GM12878 (cell line): ENCODE measurements at regions not wholly inside any gene's neighbourhood (a gene's known extent, or its start where the extent isn't known, plus 50 kb on each side); places are given as distances from the start of the nearest gene placed in this dataset.

Experiments
- ATAC-seq: fragments of 200-7000 bp; cut with Tn5 transposase; 3 replicates; pipeline ENCODE4 v1.9.1; 2020; ENCODE audit warnings: mild to moderate bottlenecking, moderate library complexity
- BruUV-seq: library from RNA; stranded (reverse); fragments of 400-500 nt; replicated peaks from 2 replicates; lab custom pipeline; 2021; lab: Mats Ljungman, UMichigan
- CTCF ChIA-PET: fragments of 300-600 bp; sonication (Branson Sonifier 250); formaldehyde crosslinking; extraction: SDS; loops from one replicate; lab custom pipeline; 2021; ENCODE audit warnings: inconsistent platforms; lab: Yijun Ruan, JAX
- POLR2A ChIA-PET: fragments of 350-600 bp; formaldehyde crosslinking; extraction: SDS; loops from one replicate; lab custom pipeline; 2021; ENCODE audit warnings: inconsistent platforms; lab: Charles Lee
- RAD21 ChIA-PET: fragments of 300-600 bp; sonication (Branson Sonifier 250); formaldehyde crosslinking; loops from one replicate; lab custom pipeline; 2023; ENCODE audit warnings: antibody characterized with exemption; ENCODE audit not compliant: unreplicated experiment; lab: Charles Lee
- SMC1A ChIA-PET: fragments of 300-600 bp; sonication (Branson Sonifier 250); formaldehyde crosslinking; loops from one replicate; lab custom pipeline; 2023; ENCODE audit not compliant: unreplicated experiment, uncharacterized antibody; lab: Charles Lee
- DNase-seq: peaks from one replicate; pipeline ENCODE4 v3.0.0-alpha.2; 2011; ENCODE audit warnings: low read depth, low spot score
- FAIRE-seq: peaks from 3 replicates; lab custom pipeline; 2011; peaks lifted over from hg19 to GRCh38; lab: Jason Lieb, UNC
- H2AFZ ChIP-seq: 2 replicates; pipeline ENCODE4 v1.6.0; 2011; ENCODE audit warnings: low read depth, low read length, control low read depth; ENCODE audit not compliant: control insufficient read depth
- H3K27ac ChIP-seq: 2 replicates; pipeline ENCODE4 v1.5.1; 2011; ENCODE audit warnings: control low read depth; ENCODE audit not compliant: control insufficient read depth, insufficient read depth
- H3K27me3 ChIP-seq, 2 experiments: replicated peaks in 1 of 2; 2 replicates each; pipeline versions ENCODE4 v1.6.0 to v1.6.1; 2011; ENCODE audit warnings: low read length in 1 of 2; ENCODE audit not compliant: control insufficient read depth in 2 of 2, insufficient read depth in 2 of 2
- H3K36me3 ChIP-seq, 2 experiments: 2 replicates each; pipeline ENCODE4 v1.5.1; 2011; ENCODE audit warnings: low read length in 1 of 2; ENCODE audit not compliant: control insufficient read depth in 2 of 2, insufficient read depth in 2 of 2
- H3K4me1 ChIP-seq: 2 replicates; pipeline ENCODE4 v1.6.1; 2011; ENCODE audit warnings: mild to moderate bottlenecking, low read length, moderate library complexity, mixed read lengths; ENCODE audit not compliant: control insufficient read depth, insufficient read depth
- H3K4me2 ChIP-seq: 2 replicates; pipeline ENCODE4 v1.6.0; 2011; ENCODE audit warnings: control low read depth; ENCODE audit not compliant: control insufficient read depth, insufficient read depth
- H3K4me3 ChIP-seq: fragments of 200-600 bp; sonication (generic); 2 replicates; pipeline ENCODE4 v1.5.1; 2016
- H3K79me2 ChIP-seq: 2 replicates; pipeline ENCODE4 v1.6.0; 2011; ENCODE audit warnings: low read length; ENCODE audit not compliant: control insufficient read depth, insufficient read depth
- H3K9ac ChIP-seq: 2 replicates; pipeline ENCODE4 v1.8.0; 2011; ENCODE audit warnings: low read length, control low read depth, mixed read lengths; ENCODE audit not compliant: control insufficient read depth, insufficient read depth
- H3K9me3 ChIP-seq: replicated peaks from 3 replicates; pipeline ENCODE4 v1.5.1; 2011; ENCODE audit warnings: mild to moderate bottlenecking, low read length; ENCODE audit not compliant: control insufficient read depth, insufficient read depth
- H4K20me1 ChIP-seq: 2 replicates; pipeline ENCODE4 v1.6.0; 2011; ENCODE audit not compliant: control insufficient read depth, insufficient read depth
- ASH2L ChIP-seq: fragments of 300-600, 200-600 bp; sonication (generic); IDR thresholded peaks from 2 replicates; pipeline ENCODE4 v1.6.1; 2017; ENCODE audit warnings: low read depth, mild to moderate bottlenecking, borderline replicate concordance
- CREM ChIP-seq: IDR thresholded peaks from 2 replicates; pipeline ENCODE4 v1.6.1; 2014; ENCODE audit warnings: antibody characterized with exemption, low read depth
- FOXK2 ChIP-seq: fragments of 450-650 bp; IDR thresholded peaks from 2 replicates; pipeline ENCODE4 v1.6.1; 2017; ENCODE audit warnings: mild to moderate bottlenecking, moderate library complexity
- GATAD2B ChIP-seq: fragments of 450-650 bp; conservative IDR thresholded peaks from 2 replicates; pipeline ENCODE4 v1.6.1; 2017; ENCODE audit warnings: low read depth, mild to moderate bottlenecking, moderate library complexity
- KLF5 ChIP-seq: fragments of 450-650 bp; IDR thresholded peaks from 2 replicates; pipeline ENCODE4 v1.6.1; 2014; ENCODE audit warnings: mild to moderate bottlenecking; ENCODE audit not compliant: partially characterized antibody
- PAX5 ChIP-seq: IDR thresholded peaks from 2 replicates; pipeline ENCODE4 v1.6.1; 2011; ENCODE audit warnings: low read depth, low read length, borderline replicate concordance
- SMC3 ChIP-seq: IDR thresholded peaks from 2 replicates; pipeline ENCODE4 v1.6.1; 2011; ENCODE audit warnings: low read length, improper control_type of control experiment, borderline replicate concordance
- SREBF2 ChIP-seq: IDR thresholded peaks from 2 replicates; pipeline ENCODE4 v1.6.1; 2012; ENCODE audit warnings: mild to moderate bottlenecking, low read length
- TARDBP ChIP-seq: IDR thresholded peaks from 2 replicates; pipeline ENCODE4 v1.6.1; 2016; ENCODE audit warnings: borderline replicate concordance
- YY1 ChIP-seq: IDR thresholded peaks from 2 replicates; pipeline ENCODE4 v1.6.1; 2011; ENCODE audit warnings: low read depth, mild to moderate bottlenecking, low read length
- ZBED1 ChIP-seq: IDR thresholded peaks from 2 replicates; pipeline ENCODE4 v1.6.1; 2016; ENCODE audit warnings: borderline replicate concordance
- ZSCAN29 ChIP-seq: fragments of 450-650 bp; IDR thresholded peaks from 2 replicates; pipeline ENCODE4 v1.6.1; 2017; ENCODE audit warnings: mild to moderate bottlenecking, moderate library complexity
- WGBS: methylation state at CpG from one replicate; pipeline ENCODE4 v1.1.6; 2016; ENCODE audit warnings: low lambda C conversion rate; ENCODE audit not compliant: insufficient replicate concordance, insufficient coverage; ENCODE audit errors: missing lambda C conversion rate; 5-methylcytosine and 5-hydroxymethylcytosine counted together
- in situ Hi-C: fragments of 300-500 bp; cut with MboI; formaldehyde crosslinking; loops from 9 replicates; pipeline ENCODE4 v1.14.3; 2018; ENCODE audit warnings: mixed read lengths
- intact Hi-C: fragments of 100-400 bp; cut with micrococcal nuclease; formaldehyde crosslinking; loops from one replicate; pipeline ENCODE4 v1.14.2; 2022; ENCODE audit not compliant: unreplicated experiment
- TF ChIP-seq, protein P1 (sequence below): fragments of 450-650 bp; IDR thresholded peaks from 2 replicates; pipeline ENCODE4 v1.6.1; 2017; ENCODE audit warnings: borderline replicate concordance
- TF ChIP-seq, protein P2 (sequence below): fragments of 450-650 bp; formaldehyde crosslinking; IDR thresholded peaks from 2 replicates; pipeline ENCODE4 v1.5.0; 2022; ENCODE audit warnings: mild to moderate bottlenecking, missing genetic modification characterization

- TF ChIP-seq, protein P1, sequence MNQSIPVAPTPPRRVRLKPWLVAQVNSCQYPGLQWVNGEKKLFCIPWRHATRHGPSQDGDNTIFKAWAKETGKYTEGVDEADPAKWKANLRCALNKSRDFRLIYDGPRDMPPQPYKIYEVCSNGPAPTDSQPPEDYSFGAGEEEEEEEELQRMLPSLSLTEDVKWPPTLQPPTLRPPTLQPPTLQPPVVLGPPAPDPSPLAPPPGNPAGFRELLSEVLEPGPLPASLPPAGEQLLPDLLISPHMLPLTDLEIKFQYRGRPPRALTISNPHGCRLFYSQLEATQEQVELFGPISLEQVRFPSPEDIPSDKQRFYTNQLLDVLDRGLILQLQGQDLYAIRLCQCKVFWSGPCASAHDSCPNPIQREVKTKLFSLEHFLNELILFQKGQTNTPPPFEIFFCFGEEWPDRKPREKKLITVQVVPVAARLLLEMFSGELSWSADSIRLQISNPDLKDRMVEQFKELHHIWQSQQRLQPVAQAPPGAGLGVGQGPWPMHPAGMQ = no peak
- TF ChIP-seq YY1 = no peak
- no peak for TF ChIP-seq FOXK2
- TF ChIP-seq, all 136 proteins: peak for 0
These were observed 732.9 kb upstream of the TBX3 start (continued) for GRCh38 chr12:115416869-115417268.

GRCh38 chr12:115413626-115414025, 729.7 kb upstream of the TBX3 start:
- WGBS = 41% methylated on average over 3 of the region's 3 CpGs
- H3K9ac ChIP-seq = no peak overlapping the region
- ATAC-seq = no peak
- H3K79me2 ChIP-seq = no peaks in the 10 kb centered on the region
- no peak overlapping the region for H3K4me2 ChIP-seq
- no peak overlapping the region for H2AFZ ChIP-seq
- no peak overlapping the region for H3K27ac ChIP-seq
- ChIA-PET RAD21 (no interaction called here), SMC1A (no interaction called here), POLR2A (no interaction called here), CTCF (no interaction called here)
- no TSS peak for BruUV-seq
- no peaks in the 10 kb centered on the region for H3K4me1 ChIP-seq
- H3K4me3 ChIP-seq = no peak overlapping the region
- no peaks in the 10 kb centered on the region for H3K36me3 ChIP-seq
- in situ Hi-C loops (no loop called here), intact Hi-C loops (no loop called here)
- no peaks in the 10 kb centered on the region for H3K27me3 ChIP-seq
- no peaks in the 10 kb centered on the region for H3K9me3 ChIP-seq
- H4K20me1 ChIP-seq = no peaks in the 10 kb centered on the region
- no peak for FAIRE-seq
- no peak for DNase-seq
- TF ChIP-seq SMC3 = no peak

DNA sequence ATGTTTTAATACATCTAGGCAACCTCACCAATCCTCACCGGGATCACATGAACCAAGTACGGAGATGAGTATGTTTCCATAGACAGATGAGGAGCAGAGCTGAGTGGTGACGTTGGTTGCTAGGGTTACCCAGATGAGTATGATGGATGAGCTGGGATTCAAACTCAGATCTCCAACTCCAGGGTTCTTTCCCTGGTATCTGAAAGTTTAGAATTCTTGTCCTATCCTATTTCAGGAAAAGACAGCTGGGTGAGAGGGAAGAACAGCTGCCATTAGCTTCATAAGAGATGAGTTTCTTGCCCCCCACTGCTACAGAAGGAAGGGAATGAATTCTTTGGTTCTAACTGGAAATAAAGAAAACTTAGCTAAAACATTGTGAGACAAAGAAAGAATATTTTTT, 728.9 kb upstream of the TBX3 start:
- ChIA-PET CTCF (no interaction called here), POLR2A (no interaction called here), RAD21 (no interaction called here), SMC1A (no interaction called here)
- Histone ChIP-seq H3K4me3 (no peak overlapping the region), H3K36me3 (no peaks in the 10 kb centered on the region), H3K9me3 (no peaks in the 10 kb centered on the region), H3K27me3 (no peaks in the 10 kb centered on the region), H3K4me2 (no peak overlapping the region), H3K9ac (no peak overlapping the region), H4K20me1 (no peaks in the 10 kb centered on the region), H2AFZ (no peak overlapping the region), H3K79me2 (no peaks in the 10 kb centered on the region), H3K27ac (no peak overlapping the region), H3K4me1 (no peaks in the 10 kb centered on the region)
- WGBS = 13% methylated on average over 3 of the region's 3 CpGs
- in situ Hi-C loops = no loop called here
- intact Hi-C loops = no loop called here
- FAIRE-seq (no peak), DNase-seq (no peak), ATAC-seq (no peak)
- no TSS peak for BruUV-seq
- TF ChIP-seq ZBED1 (no peak), PAX5 (no peak), YY1 (no peak), KLF5 (no peak), ZSCAN29 (no peak), GATAD2B (no peak), SREBF2 (no peak), TARDBP (no peak), ASH2L (no peak), CREM (no peak)
- TF ChIP-seq, protein P2, sequence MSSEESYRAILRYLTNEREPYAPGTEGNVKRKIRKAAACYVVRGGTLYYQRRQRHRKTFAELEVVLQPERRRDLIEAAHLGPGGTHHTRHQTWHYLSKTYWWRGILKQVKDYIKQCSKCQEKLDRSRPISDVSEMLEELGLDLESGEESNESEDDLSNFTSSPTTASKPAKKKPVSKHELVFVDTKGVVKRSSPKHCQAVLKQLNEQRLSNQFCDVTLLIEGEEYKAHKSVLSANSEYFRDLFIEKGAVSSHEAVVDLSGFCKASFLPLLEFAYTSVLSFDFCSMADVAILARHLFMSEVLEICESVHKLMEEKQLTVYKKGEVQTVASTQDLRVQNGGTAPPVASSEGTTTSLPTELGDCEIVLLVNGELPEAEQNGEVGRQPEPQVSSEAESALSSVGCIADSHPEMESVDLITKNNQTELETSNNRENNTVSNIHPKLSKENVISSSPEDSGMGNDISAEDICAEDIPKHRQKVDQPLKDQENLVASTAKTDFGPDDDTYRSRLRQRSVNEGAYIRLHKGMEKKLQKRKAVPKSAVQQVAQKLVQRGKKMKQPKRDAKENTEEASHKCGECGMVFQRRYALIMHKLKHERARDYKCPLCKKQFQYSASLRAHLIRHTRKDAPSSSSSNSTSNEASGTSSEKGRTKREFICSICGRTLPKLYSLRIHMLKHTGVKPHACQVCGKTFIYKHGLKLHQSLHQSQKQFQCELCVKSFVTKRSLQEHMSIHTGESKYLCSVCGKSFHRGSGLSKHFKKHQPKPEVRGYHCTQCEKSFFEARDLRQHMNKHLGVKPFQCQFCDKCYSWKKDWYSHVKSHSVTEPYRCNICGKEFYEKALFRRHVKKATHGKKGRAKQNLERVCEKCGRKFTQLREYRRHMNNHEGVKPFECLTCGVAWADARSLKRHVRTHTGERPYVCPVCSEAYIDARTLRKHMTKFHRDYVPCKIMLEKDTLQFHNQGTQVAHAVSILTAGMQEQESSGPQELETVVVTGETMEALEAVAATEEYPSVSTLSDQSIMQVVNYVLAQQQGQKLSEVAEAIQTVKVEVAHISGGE = no peak
